HEK293T (cell line): ENCODE measurements at regions not wholly inside any gene's neighbourhood (a gene's known extent, or its start where the extent isn't known, plus 50 kb on each side); places are given as distances from the start of the nearest gene placed in this dataset.

Experiments used
- CTCF ChIA-PET: fragments of 350-600 bp; formaldehyde crosslinking; extraction: SDS; loops from one replicate; lab custom pipeline; 2021; ENCODE audit warnings: antibody characterized with exemption, inconsistent platforms; lab: Yijun Ruan, JAX
- POLR2A ChIA-PET: fragments of 350-600 bp; formaldehyde crosslinking; extraction: SDS; loops from one replicate; lab custom pipeline; 2020; ENCODE audit warnings: antibody characterized with exemption, inconsistent platforms; lab: Yijun Ruan, JAX
- DNase-seq: peaks from one replicate; pipeline ENCODE4 v3.0.0; 2012; ENCODE audit warnings: mixed read lengths; ENCODE audit errors: extremely low spot score
- ARNT ChIP-seq: fragments of 450-650 bp; IDR thresholded peaks from 2 replicates; pipeline ENCODE4 v1.6.1; 2017; ENCODE audit warnings: mild to moderate bottlenecking
- BHLHE40 ChIP-seq: fragments of 450-650 bp; IDR thresholded peaks from 2 replicates; pipeline ENCODE4 v1.6.1; 2016; ENCODE audit warnings: mild to moderate bottlenecking, moderate library complexity, borderline replicate concordance
- CTBP1 ChIP-seq: fragments of 450-650 bp; IDR thresholded peaks from 2 replicates; pipeline ENCODE4 v1.6.1; 2016; ENCODE audit warnings: borderline replicate concordance
- ELF4 ChIP-seq: fragments of 450-650 bp; IDR thresholded peaks from 2 replicates; pipeline ENCODE4 v1.6.1; 2017; ENCODE audit warnings: antibody characterized with exemption
- FOXA1 ChIP-seq: fragments of 450-650 bp; IDR thresholded peaks from 2 replicates; pipeline ENCODE4 v1.6.1; 2016; ENCODE audit warnings: mild to moderate bottlenecking
- FOXK2 ChIP-seq: fragments of 450-650 bp; IDR thresholded peaks from 2 replicates; pipeline ENCODE4 v1.6.1; 2016; ENCODE audit warnings: mild to moderate bottlenecking
- FOXM1 ChIP-seq: fragments of 450-650 bp; IDR thresholded peaks from 2 replicates; pipeline ENCODE4 v1.6.1; 2017; ENCODE audit warnings: mild to moderate bottlenecking, borderline replicate concordance
- HDGF ChIP-seq: fragments of 450-650 bp; IDR thresholded peaks from 2 replicates; pipeline ENCODE4 v1.6.1; 2017; ENCODE audit warnings: antibody characterized with exemption, borderline replicate concordance
- L3MBTL2 ChIP-seq: fragments of 450-650 bp; conservative IDR thresholded peaks from 2 replicates; pipeline ENCODE4 v1.6.1; 2016; ENCODE audit warnings: mild to moderate bottlenecking
- LEF1 ChIP-seq: fragments of 450-650 bp; IDR thresholded peaks from 2 replicates; pipeline ENCODE4 v1.6.1; 2017; ENCODE audit warnings: mild to moderate bottlenecking, borderline replicate concordance
- NFRKB ChIP-seq: fragments of 450-650 bp; IDR thresholded peaks from 2 replicates; pipeline ENCODE4 v1.6.1; 2016; ENCODE audit warnings: mild to moderate bottlenecking, moderate library complexity
- PKNOX1 ChIP-seq: fragments of 450-650 bp; IDR thresholded peaks from 2 replicates; pipeline ENCODE4 v1.6.1; 2016
- SP1 ChIP-seq: fragments of 450-650 bp; IDR thresholded peaks from 2 replicates; pipeline ENCODE4 v1.6.1; 2017
- SUZ12 ChIP-seq: fragments of 450-650 bp; IDR thresholded peaks from 2 replicates; pipeline ENCODE4 v1.6.1; 2016; ENCODE audit warnings: mild to moderate bottlenecking
- TARDBP ChIP-seq: fragments of 450-650 bp; IDR thresholded peaks from 2 replicates; pipeline ENCODE4 v1.6.1; 2016
- ZNF384 ChIP-seq: fragments of 450-650 bp; IDR thresholded peaks from 2 replicates; pipeline ENCODE4 v1.6.1; 2016

GRCh38 chr17:5793899-5794298 lies 209.6 kb upstream of the NLRP1 start:
- DNase-seq, result no peak
- TF ChIP-seq NFRKB (no peak), LEF1 (no peak), ELF4 (no peak), ARNT (no peak)
- ChIA-PET POLR2A (no interaction called here), CTCF (interaction anchor here (0.6 to 1.4 kb wide), 6 partner anchors 10 to 619 kb away, joined by 3 to 5 read pairs (median 3); no protein-coding TSS in a partner anchor)

- ChIA-PET POLR2A (no interaction called here), CTCF (interaction anchor here (0.6 to 1.4 kb wide), 3 partner anchors 18 to 89 kb away, joined by 3 to 5 read pairs (median 3); no protein-coding TSS in a partner anchor)
- TF ChIP-seq PKNOX1, result no peak
- TF ChIP-seq FOXA1, result no peak
- no peak for TF ChIP-seq ELF4
- TF ChIP-seq FOXM1, result no peak
- no peak for TF ChIP-seq LEF1
- TF ChIP-seq ARNT, result no peak
- TF ChIP-seq SP1, result no peak
- no peak for TF ChIP-seq SUZ12
- TF ChIP-seq NFRKB, result no peak
- no peak for TF ChIP-seq ZNF384
- no peak for TF ChIP-seq L3MBTL2
- TF ChIP-seq BHLHE40, result no peak
- no peak for TF ChIP-seq TARDBP
- no peak for TF ChIP-seq HDGF
- TF ChIP-seq CTBP1, result no peak
- TF ChIP-seq FOXK2, result no peak
- no peak for DNase-seq
Observed at GRCh38 chr17:5794385-5794784, 210.1 kb upstream of the NLRP1 start.

GRCh38 chr17:5794881-5795506 lies 210.7 kb upstream of the NLRP1 start:
- no peak for DNase-seq
- CTCF ChIA-PET, result interaction anchor here (0.6 to 1.4 kb wide), 2 partner anchors 76 to 89 kb away, joined by 3 to 5 read pairs; no protein-coding TSS in a partner anchor
- no peak for TF ChIP-seq NFRKB
- no peak for TF ChIP-seq BHLHE40
- POLR2A ChIA-PET, result no interaction called here

- DNase-seq, result no peak
- ChIA-PET POLR2A (no interaction called here), CTCF (no interaction called here)
- TF ChIP-seq FOXA1 (no peak), ARNT (no peak), CTBP1 (no peak), ZNF384 (no peak), HDGF (no peak), FOXK2 (no peak), TARDBP (no peak), ELF4 (no peak), L3MBTL2 (no peak), FOXM1 (no peak), BHLHE40 (no peak), SUZ12 (no peak), LEF1 (no peak), NFRKB (no peak), PKNOX1 (no peak), SP1 (no peak)
Observed at GRCh38 chr17:5797447-5798050, 213.2 kb upstream of the NLRP1 start.

GRCh38 chr17:5798094-5798493 lies 213.8 kb upstream of the NLRP1 start:
- ChIA-PET POLR2A (no interaction called here), CTCF (no interaction called here)
- DNase-seq, result no peak
- TF ChIP-seq CTBP1, result no peak
- no peak for TF ChIP-seq ZNF384
- TF ChIP-seq PKNOX1, result no peak

GRCh38 chr17:5800131-5800530 lies 215.8 kb upstream of the NLRP1 start:
- TF ChIP-seq LEF1, result no peak
- DNase-seq, result no peak
- POLR2A ChIA-PET, result no interaction called here
- CTCF ChIA-PET, result no interaction called here

GRCh38 chr17:5800646-5801045 lies 216.3 kb upstream of the NLRP1 start:
- POLR2A ChIA-PET, result no interaction called here
- CTCF ChIA-PET, result no interaction called here
- TF ChIP-seq TARDBP, result no peak
- no peak for TF ChIP-seq SP1
- no peak for TF ChIP-seq ELF4
- no peak for DNase-seq
